Neural cell (in vitro differentiated cells): ENCODE measurements at regions not wholly inside any gene's neighbourhood (a gene's known extent, or its start where the extent isn't known, plus 50 kb on each side); places are given as distances from the start of the nearest gene placed in this dataset.

Experiments used
- EP300 ChIP-seq: fragments of 450-650 bp; conservative IDR thresholded peaks from 2 replicates; pipeline ENCODE4 v1.6.1; 2014; ENCODE audit warnings: antibody characterized with exemption, mild to moderate bottlenecking, moderate library complexity; ENCODE audit not compliant: poor library complexity, severe bottlenecking
- EZH2 ChIP-seq: fragments of 200-600, 300-800 bp; shearing (Covaris generic), sonication (generic); IDR thresholded peaks from 2 replicates; pipeline ENCODE4 v1.6.1; 2014; ENCODE audit warnings: antibody characterized with exemption, low read length, borderline replicate concordance, mild to moderate bottlenecking; ENCODE audit not compliant: insufficient read depth, poor library complexity, severe bottlenecking
- POLR2AphosphoS5 ChIP-seq: IDR thresholded peaks from 2 replicates; pipeline ENCODE4 v1.6.1; 2012
- RAD21 ChIP-seq: fragments of 450-650 bp; conservative IDR thresholded peaks from 2 replicates; pipeline ENCODE4 v1.6.1; 2014; ENCODE audit warnings: antibody characterized with exemption, mild to moderate bottlenecking, moderate library complexity
- SMC3 ChIP-seq: fragments of 450-650 bp; conservative IDR thresholded peaks from 2 replicates; pipeline ENCODE4 v1.6.1; 2014; ENCODE audit warnings: antibody characterized with exemption, mild to moderate bottlenecking, moderate library complexity; ENCODE audit not compliant: poor library complexity
- TAF1 ChIP-seq: IDR thresholded peaks from 2 replicates; pipeline ENCODE4 v1.6.1; 2012; ENCODE audit warnings: low read depth
- TF ChIP-seq, protein P1 (sequence below): fragments of 450-650 bp; IDR thresholded peaks from 2 replicates; pipeline ENCODE4 v1.5.1; 2014; ENCODE audit warnings: antibody characterized with exemption, mild to moderate bottlenecking, moderate library complexity; ENCODE audit not compliant: poor library complexity, severe bottlenecking
- TF ChIP-seq, protein P2 (sequence below): IDR thresholded peaks from 2 replicates; pipeline ENCODE4 v1.6.1; 2012; ENCODE audit warnings: borderline replicate concordance

- TF ChIP-seq EZH2 = no peak
- TF ChIP-seq, protein P1, sequence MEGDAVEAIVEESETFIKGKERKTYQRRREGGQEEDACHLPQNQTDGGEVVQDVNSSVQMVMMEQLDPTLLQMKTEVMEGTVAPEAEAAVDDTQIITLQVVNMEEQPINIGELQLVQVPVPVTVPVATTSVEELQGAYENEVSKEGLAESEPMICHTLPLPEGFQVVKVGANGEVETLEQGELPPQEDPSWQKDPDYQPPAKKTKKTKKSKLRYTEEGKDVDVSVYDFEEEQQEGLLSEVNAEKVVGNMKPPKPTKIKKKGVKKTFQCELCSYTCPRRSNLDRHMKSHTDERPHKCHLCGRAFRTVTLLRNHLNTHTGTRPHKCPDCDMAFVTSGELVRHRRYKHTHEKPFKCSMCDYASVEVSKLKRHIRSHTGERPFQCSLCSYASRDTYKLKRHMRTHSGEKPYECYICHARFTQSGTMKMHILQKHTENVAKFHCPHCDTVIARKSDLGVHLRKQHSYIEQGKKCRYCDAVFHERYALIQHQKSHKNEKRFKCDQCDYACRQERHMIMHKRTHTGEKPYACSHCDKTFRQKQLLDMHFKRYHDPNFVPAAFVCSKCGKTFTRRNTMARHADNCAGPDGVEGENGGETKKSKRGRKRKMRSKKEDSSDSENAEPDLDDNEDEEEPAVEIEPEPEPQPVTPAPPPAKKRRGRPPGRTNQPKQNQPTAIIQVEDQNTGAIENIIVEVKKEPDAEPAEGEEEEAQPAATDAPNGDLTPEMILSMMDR = no peak
- TF ChIP-seq POLR2AphosphoS5 = no peak
- TF ChIP-seq SMC3 = no peak
- TF ChIP-seq, protein P2, sequence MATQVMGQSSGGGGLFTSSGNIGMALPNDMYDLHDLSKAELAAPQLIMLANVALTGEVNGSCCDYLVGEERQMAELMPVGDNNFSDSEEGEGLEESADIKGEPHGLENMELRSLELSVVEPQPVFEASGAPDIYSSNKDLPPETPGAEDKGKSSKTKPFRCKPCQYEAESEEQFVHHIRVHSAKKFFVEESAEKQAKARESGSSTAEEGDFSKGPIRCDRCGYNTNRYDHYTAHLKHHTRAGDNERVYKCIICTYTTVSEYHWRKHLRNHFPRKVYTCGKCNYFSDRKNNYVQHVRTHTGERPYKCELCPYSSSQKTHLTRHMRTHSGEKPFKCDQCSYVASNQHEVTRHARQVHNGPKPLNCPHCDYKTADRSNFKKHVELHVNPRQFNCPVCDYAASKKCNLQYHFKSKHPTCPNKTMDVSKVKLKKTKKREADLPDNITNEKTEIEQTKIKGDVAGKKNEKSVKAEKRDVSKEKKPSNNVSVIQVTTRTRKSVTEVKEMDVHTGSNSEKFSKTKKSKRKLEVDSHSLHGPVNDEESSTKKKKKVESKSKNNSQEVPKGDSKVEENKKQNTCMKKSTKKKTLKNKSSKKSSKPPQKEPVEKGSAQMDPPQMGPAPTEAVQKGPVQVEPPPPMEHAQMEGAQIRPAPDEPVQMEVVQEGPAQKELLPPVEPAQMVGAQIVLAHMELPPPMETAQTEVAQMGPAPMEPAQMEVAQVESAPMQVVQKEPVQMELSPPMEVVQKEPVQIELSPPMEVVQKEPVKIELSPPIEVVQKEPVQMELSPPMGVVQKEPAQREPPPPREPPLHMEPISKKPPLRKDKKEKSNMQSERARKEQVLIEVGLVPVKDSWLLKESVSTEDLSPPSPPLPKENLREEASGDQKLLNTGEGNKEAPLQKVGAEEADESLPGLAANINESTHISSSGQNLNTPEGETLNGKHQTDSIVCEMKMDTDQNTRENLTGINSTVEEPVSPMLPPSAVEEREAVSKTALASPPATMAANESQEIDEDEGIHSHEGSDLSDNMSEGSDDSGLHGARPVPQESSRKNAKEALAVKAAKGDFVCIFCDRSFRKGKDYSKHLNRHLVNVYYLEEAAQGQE = no peak
- no peak for TF ChIP-seq EP300
- no peak for TF ChIP-seq TAF1
- no peak for TF ChIP-seq RAD21
Observed at GRCh38 chr2:22826703-22827102, 558.3 kb upstream of the KLHL29 start.
